ENCODE measurements at regions not wholly inside any gene's neighbourhood (a gene's known extent, or its start where the extent isn't known, plus 50 kb on each side); places are given as distances from the start of the nearest gene placed in this dataset.

GRCh38 chr6:9370480-9370879 lies 935.1 kb upstream of the SLC35B3 start:
- no peak overlapping the region for H3K4me3 ChIP-seq (ENCODE audit: low read depth, low read length)
- TF ChIP-seq CTCF (IDR thresholded peaks at IDR 0.05; ENCODE audit: low read depth, low read length): no peak

GRCh38 chr6:9365378-9365777 lies 930.0 kb upstream of the SLC35B3 start:
- TF ChIP-seq CTCF (IDR thresholded peaks at IDR 0.05; ENCODE audit: low read depth, low read length): no peak
- H3K4me3 ChIP-seq (ENCODE audit: low read depth, low read length): no peak overlapping the region

GRCh38 chr6:9361749-9362148 lies 926.4 kb upstream of the SLC35B3 start:
- TF ChIP-seq CTCF (IDR thresholded peaks at IDR 0.05; ENCODE audit: low read depth, low read length): no peak

GRCh38 chr6:9360881-9361280 lies 925.5 kb upstream of the SLC35B3 start:
- no peak for TF ChIP-seq CTCF (IDR thresholded peaks at IDR 0.05; ENCODE audit: low read depth, low read length)
- no peak overlapping the region for H3K4me3 ChIP-seq (ENCODE audit: low read depth, low read length)

More at GRCh38 chr6:9361749-9362148, 926.4 kb upstream of the SLC35B3 start:
- H3K4me3 ChIP-seq (ENCODE audit: low read depth, low read length): no peak overlapping the region

- no peak for TF ChIP-seq CTCF (IDR thresholded peaks at IDR 0.05; ENCODE audit: low read depth, low read length)
- H3K4me3 ChIP-seq (ENCODE audit: low read depth, low read length): no peak overlapping the region
Observed at GRCh38 chr6:9347608-9348007, 912.3 kb upstream of the SLC35B3 start.

GRCh38 chr6:9346923-9347322 lies 911.6 kb upstream of the SLC35B3 start:
- H3K4me3 ChIP-seq (ENCODE audit: low read depth, low read length): no peak overlapping the region
- no peak for TF ChIP-seq CTCF (IDR thresholded peaks at IDR 0.05; ENCODE audit: low read depth, low read length)

GRCh38 chr6:9335431-9335830 lies 900.1 kb upstream of the SLC35B3 start:
- no peak overlapping the region for H3K4me3 ChIP-seq (ENCODE audit: low read depth, low read length)
- no peak for TF ChIP-seq CTCF (IDR thresholded peaks at IDR 0.05; ENCODE audit: low read depth, low read length)

Data from WI38 (cell line).